Kidney (tissue), 13 donors: ENCODE measurements at regions not wholly inside any gene's neighbourhood (a gene's known extent, or its start where the extent isn't known, plus 50 kb on each side); places are given as distances from the start of the nearest gene placed in this dataset.

Experiments used
- DNase-seq, 5 donors: peaks; one replicate each; pipeline ENCODE4 v3.0.0-alpha.2; 2013 to 2020
- FAIRE-seq: peaks from 2 replicates; lab custom pipeline; 2012; peaks lifted over from hg19 to GRCh38; lab: Jason Lieb, UNC
- H3K27ac ChIP-seq, 2 donors: one replicate each; pipeline ENCODE4 v1.7.0; 2013; ENCODE audit warnings: low read depth in 2 of 2, low read length in 2 of 2, inconsistent platforms in 1 of 2
- H3K27me3 ChIP-seq: one replicate; pipeline ENCODE4 v1.7.1; 2013; ENCODE audit warnings: low read length, inconsistent platforms; ENCODE audit not compliant: control insufficient read depth, insufficient read depth
- H3K36me3 ChIP-seq, 3 donors: one replicate each; pipeline versions ENCODE4 v1.7.0 to v1.7.1; 2013; ENCODE audit warnings: low read length in 3 of 3, control low read depth in 1 of 3, inconsistent platforms in 1 of 3; ENCODE audit not compliant: insufficient read depth in 3 of 3, control insufficient read depth in 2 of 3
- H3K4me1 ChIP-seq, 3 donors: one replicate each; pipeline versions ENCODE4 v1.7.0 to v1.7.1; 2013; ENCODE audit warnings: low read length in 3 of 3, inconsistent platforms in 1 of 3, low read depth in 1 of 3; ENCODE audit not compliant: control insufficient read depth in 2 of 3, insufficient read depth in 2 of 3
- H3K4me3 ChIP-seq, 3 donors: one replicate each; pipeline versions ENCODE4 v1.7.0 to v1.8.1; 2013; ENCODE audit warnings: low read length in 3 of 3, control low read depth in 1 of 3, inconsistent platforms in 1 of 3
- H3K9ac ChIP-seq, 3 donors: one replicate each; pipeline versions ENCODE4 v1.7.0 to v1.7.1; 2013; ENCODE audit warnings: low read length in 3 of 3, control low read depth in 1 of 3, inconsistent platforms in 1 of 3
- H3K9me3 ChIP-seq, 3 donors: one replicate each; pipeline versions ENCODE4 v1.7.0 to v1.7.1; 2013; ENCODE audit warnings: low read length in 3 of 3, control low read depth in 1 of 3, inconsistent platforms in 1 of 3; ENCODE audit not compliant: control insufficient read depth in 2 of 3, insufficient read depth in 1 of 3
- intact Hi-C: fragments of 100-400 bp; cut with DNase I; formaldehyde crosslinking; loops from one replicate; pipeline ENCODE4 v1.11.1; 2022
- TF ChIP-seq, protein P1 (sequence below): IDR thresholded peaks from 3 replicates; pipeline ENCODE4 v1.5.1; 2012; ENCODE audit warnings: mild to moderate bottlenecking, moderate library complexity, borderline replicate concordance; ENCODE audit not compliant: insufficient read depth; ENCODE audit errors: extremely low read depth
- donor health status: control.
- donor health status: control.
- donor health status: control.
- donor health status: control.
- donor health status: control.
- donor health status: DM: yes; HTN: yes; CAD: no.
- donor health status: Normal renal cell carcinoma (clear cell type).

DNA sequence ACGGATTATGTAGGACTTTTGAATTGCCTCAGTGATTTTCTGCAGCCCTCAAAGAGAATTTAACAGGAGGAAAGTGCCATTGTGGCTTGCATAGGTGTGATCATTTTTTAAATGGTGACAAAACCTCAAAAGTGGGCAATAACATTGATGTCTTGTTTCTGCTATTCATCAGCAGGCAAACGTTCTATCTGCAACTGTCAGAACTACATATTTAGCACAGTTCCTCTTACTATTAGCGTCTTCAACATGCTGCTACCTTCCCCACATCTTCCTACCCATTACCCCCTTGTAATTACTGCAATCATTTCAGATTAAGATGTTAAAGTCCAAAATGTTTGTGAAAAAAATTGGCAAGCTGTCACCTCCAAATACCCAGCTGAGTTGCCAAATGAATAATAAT is 254.6 kb downstream of the SMARCA2 start:
- FAIRE-seq (no peak), DNase-seq (no peak)
- TF ChIP-seq, protein P1, sequence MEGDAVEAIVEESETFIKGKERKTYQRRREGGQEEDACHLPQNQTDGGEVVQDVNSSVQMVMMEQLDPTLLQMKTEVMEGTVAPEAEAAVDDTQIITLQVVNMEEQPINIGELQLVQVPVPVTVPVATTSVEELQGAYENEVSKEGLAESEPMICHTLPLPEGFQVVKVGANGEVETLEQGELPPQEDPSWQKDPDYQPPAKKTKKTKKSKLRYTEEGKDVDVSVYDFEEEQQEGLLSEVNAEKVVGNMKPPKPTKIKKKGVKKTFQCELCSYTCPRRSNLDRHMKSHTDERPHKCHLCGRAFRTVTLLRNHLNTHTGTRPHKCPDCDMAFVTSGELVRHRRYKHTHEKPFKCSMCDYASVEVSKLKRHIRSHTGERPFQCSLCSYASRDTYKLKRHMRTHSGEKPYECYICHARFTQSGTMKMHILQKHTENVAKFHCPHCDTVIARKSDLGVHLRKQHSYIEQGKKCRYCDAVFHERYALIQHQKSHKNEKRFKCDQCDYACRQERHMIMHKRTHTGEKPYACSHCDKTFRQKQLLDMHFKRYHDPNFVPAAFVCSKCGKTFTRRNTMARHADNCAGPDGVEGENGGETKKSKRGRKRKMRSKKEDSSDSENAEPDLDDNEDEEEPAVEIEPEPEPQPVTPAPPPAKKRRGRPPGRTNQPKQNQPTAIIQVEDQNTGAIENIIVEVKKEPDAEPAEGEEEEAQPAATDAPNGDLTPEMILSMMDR = no peak
- no peaks in the 10 kb centered on the region for H3K36me3 ChIP-seq
- H3K27me3 ChIP-seq = no peaks in the 10 kb centered on the region
- no peaks in the 10 kb centered on the region for H3K9me3 ChIP-seq
- H3K4me3 ChIP-seq = no peak overlapping the region
- no peak overlapping the region for H3K27ac ChIP-seq
- intact Hi-C loops = no loop called here
- no peak overlapping the region for H3K9ac ChIP-seq
- H3K4me1 ChIP-seq = no peaks in the 10 kb centered on the region

DNA sequence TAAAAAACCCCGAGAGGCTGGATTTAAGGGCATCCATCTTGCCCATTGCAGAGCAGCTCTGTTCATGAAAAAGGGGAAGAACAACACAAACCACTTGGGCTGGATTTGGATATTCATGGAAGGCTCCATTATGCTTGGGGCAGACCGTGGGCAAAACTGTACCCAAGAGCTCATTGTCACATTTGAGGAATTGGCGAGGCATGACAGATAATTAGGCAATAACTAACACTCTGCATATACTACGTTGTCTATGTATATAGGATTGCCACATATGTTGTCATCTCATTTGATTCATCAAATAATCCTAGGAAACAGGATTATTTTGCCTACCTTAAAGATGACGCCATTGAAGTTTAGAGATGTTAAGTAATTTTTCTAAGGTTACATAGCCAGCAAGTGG is 255.4 kb downstream of the SMARCA2 start:
- no peak overlapping the region for H3K4me3 ChIP-seq
- FAIRE-seq = no peak
- intact Hi-C loops = no loop called here
- H3K36me3 ChIP-seq = no peaks in the 10 kb centered on the region
- no peak overlapping the region for H3K9ac ChIP-seq
- DNase-seq = no peak
- TF ChIP-seq, protein P1 = no peak
- H3K27ac ChIP-seq = no peak overlapping the region
- no peaks in the 10 kb centered on the region for H3K27me3 ChIP-seq
- no peaks in the 10 kb centered on the region for H3K4me1 ChIP-seq
- no peaks in the 10 kb centered on the region for H3K9me3 ChIP-seq

DNA sequence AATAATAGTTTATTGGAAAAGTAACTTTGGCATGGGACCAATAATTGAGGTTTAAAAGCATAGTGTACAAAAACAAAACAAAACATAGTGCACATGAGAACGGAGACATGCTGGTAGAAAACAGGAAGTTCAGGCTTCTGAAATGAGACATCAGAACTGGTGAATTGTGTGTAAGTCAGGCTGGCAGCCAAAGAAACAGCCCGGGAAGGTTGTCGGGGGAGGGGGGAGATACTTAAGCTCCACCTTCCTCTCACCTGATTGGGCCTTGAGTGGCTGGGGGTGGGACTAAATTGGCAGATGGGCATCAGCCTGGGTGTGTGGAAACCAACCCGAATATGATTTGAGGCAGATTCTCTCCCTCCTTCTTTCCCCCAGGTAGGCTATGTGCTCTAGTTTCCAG is 256.3 kb downstream of the SMARCA2 start:
- Histone ChIP-seq H3K9ac (no peak overlapping the region), H3K9me3 (no peaks in the 10 kb centered on the region), H3K36me3 (no peaks in the 10 kb centered on the region), H3K27ac (no peak overlapping the region), H3K4me1 (no peaks in the 10 kb centered on the region), H3K27me3 (no peaks in the 10 kb centered on the region), H3K4me3 (no peak overlapping the region)
- intact Hi-C loops = no loop called here
- DNase-seq (no peak), FAIRE-seq (no peak)
- TF ChIP-seq, protein P1 = no peak

DNA sequence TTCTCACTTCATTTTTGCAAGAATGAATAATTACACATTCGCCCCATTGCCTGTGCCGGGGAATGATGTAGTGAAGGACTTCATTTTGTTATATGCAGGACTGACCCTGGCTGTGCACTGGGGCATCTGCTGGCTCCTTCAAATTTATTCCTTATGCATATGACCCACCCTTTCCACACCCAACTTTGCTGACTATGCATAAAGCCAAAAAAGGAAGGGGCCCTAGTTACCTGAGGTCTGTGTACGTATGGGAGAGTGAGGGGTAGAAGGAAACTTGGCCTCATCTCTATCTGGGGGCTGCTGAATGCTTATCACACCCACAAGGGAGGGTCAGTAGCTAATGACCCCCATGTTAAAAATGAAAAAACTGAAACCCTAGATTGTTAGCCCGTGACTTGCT is 259.6 kb downstream of the SMARCA2 start:
- Histone ChIP-seq H3K4me3 (no peak overlapping the region), H3K9ac (no peak overlapping the region), H3K36me3 (no peaks in the 10 kb centered on the region), H3K27ac (no peak overlapping the region), H3K9me3 (no peaks in the 10 kb centered on the region), H3K4me1 (no peaks in the 10 kb centered on the region), H3K27me3 (no peaks in the 10 kb centered on the region)
- FAIRE-seq (no peak), DNase-seq (no peak)
- intact Hi-C loops = no loop called here
- TF ChIP-seq, protein P1 = no peak
